Neutrophil (primary cell): ENCODE measurements at regions not wholly inside any gene's neighbourhood (a gene's known extent, or its start where the extent isn't known, plus 50 kb on each side); places are given as distances from the start of the nearest gene placed in this dataset.

ENCODE experiments used
- H3K27ac ChIP-seq: fragments of 200-600 bp; sonication (generic); 2 replicates; pipeline ENCODE4 v1.5.1; 2016; ENCODE audit warnings: mild to moderate bottlenecking, moderate library complexity
- H3K27me3 ChIP-seq: fragments of 200-600 bp; sonication (generic); 2 replicates; pipeline ENCODE4 v1.6.0; 2016; ENCODE audit warnings: mild to moderate bottlenecking
- H3K36me3 ChIP-seq: fragments of 200-600 bp; sonication (generic); 2 replicates; pipeline ENCODE4 v1.5.1; 2017
- H3K4me1 ChIP-seq, 2 experiments: fragments of 200-600 bp in 1 of 2; sonication (generic) in 1 of 2; 1 replicate in 1 of 2; 2 replicates in 1 of 2; pipeline versions ENCODE4 v1.5.1 to v1.6.1; 2013 to 2016; ENCODE audit warnings: low read depth in 1 of 2, low read length in 1 of 2, mild to moderate bottlenecking in 1 of 2, moderate library complexity in 1 of 2; ENCODE audit not compliant: control insufficient read depth in 1 of 2, insufficient read depth in 1 of 2
- H3K4me3 ChIP-seq, 2 experiments: fragments of 200-600 bp in 1 of 2; sonication (generic) in 1 of 2; 1 replicate in 1 of 2; 2 replicates in 1 of 2; pipeline ENCODE4 v1.5.1; 2013 to 2016; ENCODE audit warnings: low read depth in 1 of 2, low read length in 1 of 2, mild to moderate bottlenecking in 1 of 2, moderate library complexity in 1 of 2
- H3K9me3 ChIP-seq: fragments of 200-600 bp; sonication (generic); 2 replicates; pipeline ENCODE4 v1.5.1; 2016
- TF ChIP-seq, protein P1 (sequence below): fragments of 200-600 bp; sonication (generic); IDR thresholded peaks from 2 replicates; pipeline ENCODE4 v1.5.1; 2016; ENCODE audit warnings: antibody characterized with exemption

GRCh38 chr9:38286766-38287165, 105.7 kb upstream of the ALDH1B1 start:
- Histone ChIP-seq H3K4me1 (no peaks in the 10 kb centered on the region), H3K36me3 (no peaks in the 10 kb centered on the region), H3K4me3 (no peak overlapping the region), H3K27ac (no peak overlapping the region), H3K9me3 (no peaks in the 10 kb centered on the region), H3K27me3 (no peaks in the 10 kb centered on the region)
- TF ChIP-seq, protein P1, sequence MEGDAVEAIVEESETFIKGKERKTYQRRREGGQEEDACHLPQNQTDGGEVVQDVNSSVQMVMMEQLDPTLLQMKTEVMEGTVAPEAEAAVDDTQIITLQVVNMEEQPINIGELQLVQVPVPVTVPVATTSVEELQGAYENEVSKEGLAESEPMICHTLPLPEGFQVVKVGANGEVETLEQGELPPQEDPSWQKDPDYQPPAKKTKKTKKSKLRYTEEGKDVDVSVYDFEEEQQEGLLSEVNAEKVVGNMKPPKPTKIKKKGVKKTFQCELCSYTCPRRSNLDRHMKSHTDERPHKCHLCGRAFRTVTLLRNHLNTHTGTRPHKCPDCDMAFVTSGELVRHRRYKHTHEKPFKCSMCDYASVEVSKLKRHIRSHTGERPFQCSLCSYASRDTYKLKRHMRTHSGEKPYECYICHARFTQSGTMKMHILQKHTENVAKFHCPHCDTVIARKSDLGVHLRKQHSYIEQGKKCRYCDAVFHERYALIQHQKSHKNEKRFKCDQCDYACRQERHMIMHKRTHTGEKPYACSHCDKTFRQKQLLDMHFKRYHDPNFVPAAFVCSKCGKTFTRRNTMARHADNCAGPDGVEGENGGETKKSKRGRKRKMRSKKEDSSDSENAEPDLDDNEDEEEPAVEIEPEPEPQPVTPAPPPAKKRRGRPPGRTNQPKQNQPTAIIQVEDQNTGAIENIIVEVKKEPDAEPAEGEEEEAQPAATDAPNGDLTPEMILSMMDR: no peak

DNA sequence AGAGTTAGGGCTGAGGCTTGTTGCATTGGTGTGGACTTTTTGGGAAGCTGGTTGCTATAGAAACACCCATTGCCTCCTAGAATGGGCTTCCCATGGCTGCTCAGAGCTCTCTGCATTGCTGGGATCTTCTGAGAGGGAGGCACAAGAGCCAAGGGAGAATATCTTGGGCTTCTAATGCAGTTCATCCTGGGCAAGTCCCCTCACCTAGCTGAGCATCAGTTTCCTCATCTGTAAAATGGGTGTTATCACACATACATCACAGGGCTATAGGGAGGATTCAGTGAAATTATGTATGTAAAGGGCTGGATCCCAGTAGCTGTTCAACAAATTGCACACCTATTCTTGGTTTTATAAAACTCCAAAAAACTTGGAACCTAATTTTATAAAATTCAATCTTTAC, 106.1 kb upstream of the ALDH1B1 start:
- H3K27ac ChIP-seq: no peak overlapping the region
- H3K4me3 ChIP-seq: no peak overlapping the region
- H3K27me3 ChIP-seq: no peaks in the 10 kb centered on the region
- H3K9me3 ChIP-seq: no peaks in the 10 kb centered on the region
- no peaks in the 10 kb centered on the region for H3K4me1 ChIP-seq
- H3K36me3 ChIP-seq: no peaks in the 10 kb centered on the region
- TF ChIP-seq, protein P1: no peak

GRCh38 chr9:38285236-38285635, 107.3 kb upstream of the ALDH1B1 start:
- H3K27me3 ChIP-seq: no peaks in the 10 kb centered on the region
- no peaks in the 10 kb centered on the region for H3K36me3 ChIP-seq
- H3K4me3 ChIP-seq: no peak overlapping the region
- H3K27ac ChIP-seq: no peak overlapping the region
- TF ChIP-seq, protein P1: no peak
- peaks cover 0 to 4% of the 10 kb centered on the region in 2 experiments for H3K4me1 ChIP-seq
- no peaks in the 10 kb centered on the region for H3K9me3 ChIP-seq

DNA sequence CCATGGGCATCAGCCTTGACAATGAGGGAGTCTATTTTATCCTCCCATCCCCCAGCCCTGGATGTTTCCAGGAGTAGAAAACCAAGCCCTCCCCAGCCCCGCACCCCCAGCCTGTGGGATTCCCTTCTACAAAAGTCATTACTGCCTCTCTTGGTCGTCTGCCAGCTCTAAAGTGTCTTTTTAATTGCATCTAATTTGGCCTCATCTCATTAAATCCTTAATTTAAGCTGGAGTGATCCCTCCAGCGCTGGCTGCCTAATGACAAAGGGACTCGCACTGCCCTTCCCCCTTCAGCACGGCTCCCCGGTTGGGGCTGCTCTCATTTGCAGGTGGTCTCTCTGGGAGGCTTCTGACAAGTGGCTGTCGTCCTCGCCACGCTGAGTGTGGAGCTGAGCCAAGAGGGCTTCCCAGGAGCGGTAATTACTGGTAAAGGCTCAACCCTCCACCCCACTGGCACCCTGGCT, 107.9 kb upstream of the ALDH1B1 start:
- H3K4me1 ChIP-seq: peaks cover 4 to 10% of the 10 kb centered on the region in 2 experiments
- H3K27ac ChIP-seq: no peak overlapping the region
- no peak overlapping the region for H3K4me3 ChIP-seq
- no peaks in the 10 kb centered on the region for H3K36me3 ChIP-seq
- TF ChIP-seq, protein P1: no peak
- no peaks in the 10 kb centered on the region for H3K27me3 ChIP-seq
- no peaks in the 10 kb centered on the region for H3K9me3 ChIP-seq

DNA sequence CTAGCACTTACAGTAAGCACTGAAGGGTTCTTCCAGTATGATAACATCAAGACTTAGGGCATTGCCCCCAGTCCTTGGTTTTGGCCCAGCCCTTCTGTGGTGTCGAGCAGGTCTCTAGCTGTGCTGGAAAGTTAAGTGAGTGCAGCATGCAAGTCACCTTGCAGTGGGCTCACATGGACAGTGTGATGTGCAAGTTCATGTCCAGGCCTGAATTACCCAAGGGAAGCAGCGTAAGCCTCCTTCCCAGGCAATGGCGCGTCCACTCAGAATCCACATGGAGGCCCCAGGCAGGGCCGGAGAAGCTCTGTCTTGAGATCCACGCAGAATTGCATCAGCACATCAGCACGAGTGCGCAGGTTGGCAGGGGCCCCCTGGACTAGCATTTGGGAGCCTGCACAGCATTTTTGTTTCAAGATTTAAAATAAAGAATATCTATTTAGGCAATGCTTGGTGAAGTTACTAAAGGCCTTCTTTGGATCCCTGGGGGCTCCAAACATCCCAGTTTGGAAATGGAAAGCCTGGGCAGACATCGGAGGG, 108.4 kb upstream of the ALDH1B1 start:
- H3K4me1 ChIP-seq: peaks cover 9 to 15% of the 10 kb centered on the region in 2 experiments
- H3K4me3 ChIP-seq: no peak overlapping the region
- TF ChIP-seq, protein P1: no peak
- H3K9me3 ChIP-seq: no peaks in the 10 kb centered on the region
- H3K27me3 ChIP-seq: no peaks in the 10 kb centered on the region
- H3K27ac ChIP-seq: no peak overlapping the region
- H3K36me3 ChIP-seq: no peaks in the 10 kb centered on the region
